Hepatocyte (in vitro differentiated cells): ENCODE measurements at regions not wholly inside any gene's neighbourhood (a gene's known extent, or its start where the extent isn't known, plus 50 kb on each side); places are given as distances from the start of the nearest gene placed in this dataset.
A peak's percentile ranks its signal among the peaks of the same experiment; 100 is the strongest.
"Not testable (repeated sequence)": the region's sequence is repeated elsewhere in the genome, so short reads cannot be mapped to it uniquely, and the experiment has no call there.

Source experiments
- DNase-seq: peaks from one replicate; pipeline ENCODE4 v3.0.0-alpha.2; 2016; ENCODE audit warnings: low spot score
- H2AFZ ChIP-seq: fragments of 200-600 bp; sonication (generic); 2 replicates; pipeline ENCODE4 v1.6.0; 2016; ENCODE audit warnings: antibody characterized with exemption, mild to moderate bottlenecking
- H3K27ac ChIP-seq: fragments of 200-600 bp; sonication (generic); 2 replicates; pipeline ENCODE4 v1.5.1; 2016; ENCODE audit warnings: mild to moderate bottlenecking
- H3K27me3 ChIP-seq: fragments of 200-600 bp; sonication (generic); 2 replicates; pipeline ENCODE4 v1.6.1; 2016
- H3K36me3 ChIP-seq: fragments of 200-600 bp; sonication (generic); replicated peaks from 2 replicates; pipeline ENCODE4 v1.5.1; 2016; ENCODE audit warnings: low read depth; ENCODE audit not compliant: insufficient read depth
- H3K4me1 ChIP-seq: fragments of 200-600 bp; sonication (generic); 2 replicates; pipeline ENCODE4 v1.5.1; 2016; ENCODE audit warnings: mild to moderate bottlenecking, moderate library complexity; ENCODE audit not compliant: insufficient read depth
- H3K4me2 ChIP-seq: fragments of 200-600 bp; sonication (generic); 2 replicates; pipeline ENCODE4 v1.6.0; 2016
- H3K4me3 ChIP-seq: fragments of 200-600 bp; sonication (generic); 2 replicates; pipeline ENCODE4 v1.5.1; 2016; ENCODE audit warnings: mild to moderate bottlenecking
- H3K79me2 ChIP-seq: fragments of 200-600 bp; sonication (generic); 2 replicates; pipeline ENCODE4 v1.6.0; 2017; ENCODE audit warnings: mild to moderate bottlenecking
- H3K9me2 ChIP-seq: fragments of 200-600 bp; sonication (generic); replicated peaks from 2 replicates; pipeline ENCODE4 v1.6.0; 2017; ENCODE audit warnings: mild to moderate bottlenecking; ENCODE audit not compliant: insufficient read depth
- H3K9me3 ChIP-seq: fragments of 200-600 bp; sonication (generic); 2 replicates; pipeline ENCODE4 v1.5.1; 2016; ENCODE audit warnings: low read depth, mild to moderate bottlenecking
- H4K20me1 ChIP-seq: fragments of 200-600 bp; sonication (generic); 2 replicates; pipeline ENCODE4 v1.6.0; 2016; ENCODE audit warnings: mild to moderate bottlenecking; ENCODE audit not compliant: insufficient read depth, poor library complexity, severe bottlenecking
- CTCF ChIP-seq: fragments of 200-600 bp; sonication (generic); IDR thresholded peaks from 2 replicates; pipeline ENCODE4 v1.5.1; 2016; ENCODE audit warnings: antibody characterized with exemption, mild to moderate bottlenecking; ENCODE audit not compliant: poor library complexity
- EZH2 ChIP-seq: fragments of 200-600 bp; sonication (generic); IDR thresholded peaks from 2 replicates; pipeline ENCODE4 v1.6.1; 2016; ENCODE audit warnings: antibody characterized with exemption, mild to moderate bottlenecking, borderline replicate concordance
- EZH2phosphoT487 ChIP-seq: fragments of 200-600 bp; sonication (generic); IDR thresholded peaks from one replicate; pipeline ENCODE4 v1.6.1; 2018; ENCODE audit warnings: antibody characterized with exemption, mild to moderate bottlenecking, low read depth, moderate library complexity; ENCODE audit not compliant: unreplicated experiment, severe bottlenecking
- WGBS: methylation state at CpG from one replicate; pipeline ENCODE4 v1.1.6; 2016; ENCODE audit warnings: low lambda C conversion rate; ENCODE audit errors: missing lambda C conversion rate; 5-methylcytosine and 5-hydroxymethylcytosine counted together

- Histone ChIP-seq H3K9me3 (no peaks in the 10 kb centered on the region), H3K4me2 (no peak overlapping the region), H3K9me2 (no peaks in the 10 kb centered on the region), H4K20me1 (no peaks in the 10 kb centered on the region), H3K27me3 (no peaks in the 10 kb centered on the region), H3K4me1 (peaks cover 14% of the 10 kb centered on the region), H3K4me3 (no peak overlapping the region), H3K79me2 (no peaks in the 10 kb centered on the region), H2AFZ (no peak overlapping the region), H3K36me3 (no peaks in the 10 kb centered on the region), H3K27ac (no peak overlapping the region)
- WGBS, result 98% methylated on average over 2 of the region's 2 CpGs
- DNase-seq, result no peak
- TF ChIP-seq EZH2phosphoT487 (no peak), CTCF (no peak), EZH2 (no peak)
Measured at GRCh38 chr3:177453451-177453844, 256.2 kb upstream of the TBL1XR1 start.

- not testable (repeated sequence) for H3K9me3 ChIP-seq
- WGBS, result 88% methylated on average over 1 of the region's 1 CpG
Measured at GRCh38 chr3:177457204-177457603, 259.9 kb upstream of the TBL1XR1 start.

GRCh38 chr3:177459401-177459800 is 262.1 kb upstream of the TBL1XR1 start:
- TF ChIP-seq EZH2 (no peak), CTCF (no peak), EZH2phosphoT487 (no peak)
- Histone ChIP-seq H3K4me3 (no peak overlapping the region), H2AFZ (no peak overlapping the region), H3K27me3 (no peaks in the 10 kb centered on the region), H3K9me3 (no peaks in the 10 kb centered on the region), H3K27ac (peak overlapping the region; percentile 41), H3K9me2 (no peaks in the 10 kb centered on the region), H4K20me1 (no peaks in the 10 kb centered on the region), H3K36me3 (no peaks in the 10 kb centered on the region), H3K79me2 (no peaks in the 10 kb centered on the region), H3K4me2 (peak overlapping the region; percentile 26), H3K4me1 (peaks cover 10% of the 10 kb centered on the region)
- DNase-seq, result peak; percentile 45
- WGBS, result 60% methylated on average over 2 of the region's 2 CpGs

More at GRCh38 chr3:177457204-177457603, 259.9 kb upstream of the TBL1XR1 start:
- H3K4me3 ChIP-seq, DNase-seq, H3K27me3 ChIP-seq, H2AFZ ChIP-seq, H3K9me2 ChIP-seq, H3K79me2 ChIP-seq, H3K4me1 ChIP-seq, H4K20me1 ChIP-seq, H3K36me3 ChIP-seq, H3K4me2 ChIP-seq: not testable (repeated sequence)
- H3K27ac ChIP-seq, result peak overlapping the region; percentile 52

- Histone ChIP-seq H4K20me1 (no peaks in the 10 kb centered on the region), H3K4me3 (no peak overlapping the region), H3K27me3 (no peaks in the 10 kb centered on the region), H3K9me3 (no peaks in the 10 kb centered on the region), H3K9me2 (no peaks in the 10 kb centered on the region), H2AFZ (no peak overlapping the region), H3K27ac (peak overlapping the region; percentile 41), H3K79me2 (no peaks in the 10 kb centered on the region), H3K4me1 (peaks cover 10% of the 10 kb centered on the region), H3K4me2 (peak overlapping the region; percentile 26), H3K36me3 (no peaks in the 10 kb centered on the region)
- DNase-seq, result no peak
- TF ChIP-seq CTCF, result no peak
- no peak for TF ChIP-seq EZH2phosphoT487
- TF ChIP-seq EZH2, result no peak
- 37% methylated on average over 7 of the region's 7 CpGs for WGBS
Measured at GRCh38 chr3:177460047-177460446, 262.8 kb upstream of the TBL1XR1 start.
